GM21515 (cell line): ENCODE measurements at regions not wholly inside any gene's neighbourhood (a gene's known extent, or its start where the extent isn't known, plus 50 kb on each side); places are given as distances from the start of the nearest gene placed in this dataset.

Experiments used
- ATAC-seq: cut with Tn5 transposase; IDR thresholded peaks from one replicate; pipeline ENCODE4 v1.9.1; 2021; ENCODE audit not compliant: unreplicated experiment

GRCh38 chr1:208413006-208413405 lies 168.8 kb upstream of the PLXNA2 start:
- no peak for ATAC-seq

GRCh38 chr1:208418667-208419066 lies 174.5 kb upstream of the PLXNA2 start:
- no peak for ATAC-seq

- no peak for ATAC-seq
Measured at GRCh38 chr1:208419746-208420420, 175.7 kb upstream of the PLXNA2 start.

- ATAC-seq = no peak
Measured at GRCh38 chr1:208420696-208421095, 176.5 kb upstream of the PLXNA2 start.

- ATAC-seq = no peak
Measured at GRCh38 chr1:208421486-208421885, 177.3 kb upstream of the PLXNA2 start.

- no peak for ATAC-seq
Measured at GRCh38 chr1:208423526-208423925, 179.3 kb upstream of the PLXNA2 start.

- ATAC-seq = no peak
Measured at GRCh38 chr1:208425096-208425495, 180.9 kb upstream of the PLXNA2 start.

- ATAC-seq = no peak
Measured at GRCh38 chr1:208430220-208430619, 186.0 kb upstream of the PLXNA2 start.

GRCh38 chr1:208431721-208432120 lies 187.5 kb upstream of the PLXNA2 start:
- no peak for ATAC-seq

- no peak for ATAC-seq
Measured at GRCh38 chr1:208432346-208432745, 188.2 kb upstream of the PLXNA2 start.

- ATAC-seq = no peak
Measured at GRCh38 chr1:208433086-208433485, 188.9 kb upstream of the PLXNA2 start.

GRCh38 chr1:208433971-208434370 lies 189.8 kb upstream of the PLXNA2 start:
- no peak for ATAC-seq

- ATAC-seq = no peak
Measured at GRCh38 chr1:208437401-208437800, 193.2 kb upstream of the PLXNA2 start.

- no peak for ATAC-seq
Measured at GRCh38 chr1:208438112-208438699, 194.0 kb upstream of the PLXNA2 start.

GRCh38 chr1:208445758-208446203 lies 201.6 kb upstream of the PLXNA2 start:
- ATAC-seq = no peak

GRCh38 chr1:208446271-208446691 lies 202.1 kb upstream of the PLXNA2 start:
- no peak for ATAC-seq

GRCh38 chr1:208448425-208448824 lies 204.2 kb upstream of the PLXNA2 start:
- ATAC-seq = no peak

GRCh38 chr1:208449951-208450350 lies 205.8 kb upstream of the PLXNA2 start:
- ATAC-seq = no peak

GRCh38 chr1:208450958-208451357 lies 206.8 kb upstream of the PLXNA2 start:
- no peak for ATAC-seq

- no peak for ATAC-seq
Measured at GRCh38 chr1:208455821-208456220, 211.6 kb upstream of the PLXNA2 start.

GRCh38 chr1:208456487-208456886 lies 212.3 kb upstream of the PLXNA2 start:
- ATAC-seq = no peak

- ATAC-seq = no peak
Measured at GRCh38 chr1:208460823-208461222, 216.6 kb upstream of the PLXNA2 start.

- ATAC-seq = no peak
Measured at GRCh38 chr1:208461680-208462079, 217.5 kb upstream of the PLXNA2 start.
